ENCODE measurements at regions not wholly inside any gene's neighbourhood (a gene's known extent, or its start where the extent isn't known, plus 50 kb on each side); places are given as distances from the start of the nearest gene placed in this dataset.
"Not testable (repeated sequence)": the region's sequence is repeated elsewhere in the genome, so short reads cannot be mapped to it uniquely, and the experiment has no call there.

DNA sequence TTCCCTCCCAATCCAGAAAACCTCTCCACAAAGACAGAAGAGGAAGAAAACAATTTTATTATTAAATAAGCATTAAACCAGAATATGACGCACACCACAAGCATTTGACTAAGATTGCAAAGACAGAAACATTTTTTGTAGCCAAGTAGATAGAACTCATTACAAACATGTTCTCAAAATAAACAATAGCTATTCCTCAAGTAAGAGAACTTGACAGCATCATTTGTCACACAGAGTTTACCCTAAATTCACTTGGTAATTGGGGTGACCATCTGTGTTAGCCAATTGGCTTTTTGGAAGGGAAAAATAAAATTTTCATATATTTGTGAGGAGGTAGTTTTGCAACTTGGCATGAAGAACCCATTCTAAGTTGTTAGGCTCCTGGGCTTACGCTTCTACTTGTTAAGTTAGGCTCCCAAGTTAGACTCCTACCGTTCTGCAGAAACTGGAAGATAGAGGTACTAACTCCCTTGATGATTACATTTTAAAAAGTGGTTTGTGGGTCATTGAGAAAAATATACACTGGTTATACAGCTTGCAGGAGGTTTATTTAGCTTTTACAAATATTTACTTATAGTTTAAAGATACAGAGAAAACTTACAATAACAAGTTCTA, 618.6 kb upstream of the CNTNAP2 start:
- DNase-seq (ENCODE audit: low spot score): no peak
- intact Hi-C loops (cut with DNase I): no loop called here

DNA sequence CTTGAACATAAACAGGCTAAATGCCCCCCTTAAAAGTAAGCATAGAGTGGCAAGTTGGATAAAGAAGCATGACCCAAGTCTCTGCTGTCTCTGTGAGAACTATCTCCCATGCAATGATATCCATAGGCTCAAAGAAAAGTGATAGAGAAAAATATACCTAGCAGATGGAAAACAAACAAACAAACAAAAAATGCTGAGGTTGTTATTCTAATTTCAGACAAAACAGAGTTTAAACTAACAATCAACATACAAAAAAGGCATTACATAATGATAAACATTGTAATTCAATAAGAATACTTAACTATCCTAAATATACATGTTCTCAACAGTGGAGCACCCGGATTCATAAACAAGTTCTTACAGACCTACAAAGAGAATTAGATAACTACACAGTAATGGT, 626.2 kb upstream of the CNTNAP2 start:
- intact Hi-C loops (cut with DNase I): no loop called here
- DNase-seq (ENCODE audit: low spot score): no peak

DNA sequence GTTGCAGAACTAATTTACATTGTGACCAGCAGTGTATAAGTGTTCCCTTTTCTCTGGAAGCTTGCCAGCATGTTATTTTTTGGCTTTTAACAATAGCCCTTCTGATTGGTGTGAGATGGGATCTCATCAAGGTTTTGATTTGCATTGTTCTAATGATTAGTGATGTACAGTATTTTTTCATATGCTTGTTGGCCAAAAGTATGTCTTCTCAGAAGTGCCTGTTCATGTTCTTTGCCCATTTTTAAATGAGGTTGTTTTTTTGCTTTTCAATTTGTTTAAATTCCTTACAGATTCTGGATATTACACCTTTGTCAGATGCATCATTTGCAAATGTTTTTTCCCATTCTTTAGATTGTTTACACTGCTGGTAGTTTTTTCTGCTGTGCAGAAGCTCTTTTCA, 627.0 kb upstream of the CNTNAP2 start:
- no peak for DNase-seq (ENCODE audit: low spot score)
- intact Hi-C loops (cut with DNase I): no loop called here

DNA sequence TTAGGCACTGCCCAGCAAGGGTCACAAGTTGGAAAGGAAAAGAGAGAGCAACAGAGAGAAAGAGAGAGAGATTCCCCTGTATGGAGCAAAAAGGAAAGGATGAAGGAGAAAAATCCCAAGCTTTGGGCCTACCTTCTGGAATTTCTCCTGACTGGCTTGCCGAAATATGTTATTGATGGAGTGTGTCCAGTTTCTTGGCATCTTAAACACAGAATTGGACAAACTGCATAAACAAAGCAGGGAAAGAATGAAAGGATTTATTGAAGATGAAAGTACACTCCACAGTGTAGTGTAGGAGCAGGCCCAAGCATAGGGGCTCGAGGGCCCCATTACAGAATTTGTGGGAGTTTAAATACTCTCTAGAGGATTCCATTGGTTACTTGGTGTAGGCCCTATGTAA, 627.8 kb upstream of the CNTNAP2 start:
- no peak for DNase-seq (ENCODE audit: low spot score)
- intact Hi-C loops (cut with DNase I): no loop called here

DNA sequence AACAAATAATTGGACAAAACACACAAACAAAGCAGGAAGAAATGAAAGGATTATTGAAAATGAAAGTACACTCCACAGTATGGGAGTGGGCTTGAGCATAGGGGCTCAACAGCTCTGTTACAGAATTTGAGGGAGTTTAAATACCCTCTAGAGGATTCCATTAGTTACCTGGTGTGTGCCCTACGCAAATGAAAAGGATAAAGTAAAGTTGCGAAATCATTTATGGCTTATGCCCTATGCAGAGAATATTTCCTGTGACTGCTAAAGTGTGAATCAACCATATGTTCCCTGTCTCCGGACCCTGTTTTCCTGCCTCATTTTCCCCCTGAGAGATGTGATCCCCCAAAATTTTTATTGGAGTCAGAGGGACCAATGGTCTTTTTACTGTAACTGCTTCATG, 634.6 kb upstream of the CNTNAP2 start:
- intact Hi-C loops (cut with DNase I): no loop called here
- no peak for DNase-seq (ENCODE audit: low spot score)

DNA sequence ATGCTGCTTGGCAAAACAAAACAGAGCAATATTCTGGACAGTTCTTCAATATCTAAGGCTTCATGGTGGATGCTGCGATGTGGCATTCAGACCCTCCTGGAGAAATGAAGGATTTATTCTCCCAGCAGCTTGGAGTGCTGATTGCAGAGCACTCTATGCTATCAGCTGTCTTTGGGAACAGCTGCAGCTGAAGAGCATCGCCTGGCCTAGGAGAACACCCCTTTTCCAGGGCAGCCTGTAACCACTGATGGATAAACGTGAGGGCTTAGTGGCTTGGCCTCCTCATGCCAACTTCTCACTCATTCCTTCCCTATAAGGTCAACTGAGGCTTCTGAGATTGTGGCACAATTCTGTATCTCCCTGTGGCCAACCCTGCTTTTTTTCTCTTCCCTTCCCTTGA, 638.1 kb upstream of the CNTNAP2 start:
- intact Hi-C loops (cut with DNase I): no loop called here
- DNase-seq (ENCODE audit: low spot score): no peak

DNA sequence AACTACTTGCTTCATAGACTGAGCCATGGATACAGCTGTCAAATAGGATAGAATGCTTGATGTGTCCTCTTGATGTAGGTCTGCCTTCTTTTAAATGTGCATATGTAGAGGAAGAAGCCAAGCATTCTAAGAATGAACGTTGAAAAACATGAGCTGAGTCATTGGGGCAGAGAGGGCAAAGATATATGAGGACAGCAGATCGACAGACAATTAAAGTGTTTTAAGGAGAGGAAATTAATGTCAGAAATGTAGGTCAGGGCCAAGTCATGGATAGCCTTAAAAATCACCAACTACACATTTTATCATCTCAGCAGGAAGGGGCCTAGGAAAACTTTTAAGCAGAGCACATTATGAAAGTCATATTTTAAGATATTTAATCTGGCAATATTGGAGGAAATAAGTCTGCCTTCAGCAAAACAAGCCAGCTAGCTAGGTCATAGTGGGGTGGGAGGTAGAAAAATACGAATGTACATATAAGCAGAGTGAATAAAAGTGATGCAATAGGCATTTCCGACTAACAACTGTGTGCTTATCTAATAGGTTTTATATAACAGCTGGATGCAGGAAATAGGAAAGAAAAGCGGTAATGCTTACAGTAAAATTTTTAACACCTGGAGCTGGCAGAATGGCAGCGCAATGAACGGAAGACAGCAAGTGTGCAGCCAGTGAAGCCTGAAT, 638.3 kb upstream of the TPK1 start:
- no peak for DNase-seq (ENCODE audit: low spot score)

DNA sequence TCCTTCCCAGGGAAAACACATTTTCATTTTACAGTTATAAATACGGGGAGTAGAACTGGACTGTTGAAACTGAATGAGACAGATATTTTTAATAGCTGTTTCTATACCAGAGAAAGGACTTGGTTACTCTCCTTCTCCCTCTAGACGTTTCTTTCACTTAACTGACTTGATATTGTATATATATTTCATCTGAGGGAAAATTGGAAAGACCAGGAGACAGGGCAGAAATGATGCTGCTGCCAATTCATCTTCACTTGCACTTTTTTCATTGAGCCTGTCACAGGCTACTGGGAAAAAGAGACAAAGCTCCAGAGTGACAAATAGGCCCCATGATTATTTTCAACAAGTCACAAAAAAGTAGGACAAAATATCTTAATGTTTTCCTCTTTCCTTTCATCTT, 636.0 kb upstream of the TPK1 start:
- intact Hi-C loops (cut with DNase I): no loop called here
- no peak for DNase-seq (ENCODE audit: low spot score)

More for the DNA sequence above, 638.3 kb upstream of the TPK1 start:
- intact Hi-C loops (cut with DNase I): no loop called here

DNA sequence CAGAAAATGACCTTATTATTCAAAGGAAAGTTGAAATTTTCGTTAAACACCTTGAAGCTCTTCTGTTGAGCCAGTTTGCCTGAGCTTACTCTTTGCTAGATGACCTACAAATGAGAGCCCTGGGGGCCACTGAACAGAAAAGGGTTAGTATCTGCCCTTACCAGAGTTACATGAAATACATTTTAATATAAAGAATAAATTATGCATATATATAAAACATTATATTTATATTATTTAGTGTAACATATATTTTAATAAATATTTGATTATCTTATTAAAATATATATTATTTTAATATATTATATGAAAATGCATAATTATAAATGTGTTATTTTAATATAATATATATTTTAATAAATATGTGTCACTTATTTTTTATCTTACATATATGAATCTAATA, 628.4 kb upstream of the TPK1 start:
- no peak for DNase-seq (ENCODE audit: low spot score)
- intact Hi-C loops (cut with DNase I): no loop called here

DNA sequence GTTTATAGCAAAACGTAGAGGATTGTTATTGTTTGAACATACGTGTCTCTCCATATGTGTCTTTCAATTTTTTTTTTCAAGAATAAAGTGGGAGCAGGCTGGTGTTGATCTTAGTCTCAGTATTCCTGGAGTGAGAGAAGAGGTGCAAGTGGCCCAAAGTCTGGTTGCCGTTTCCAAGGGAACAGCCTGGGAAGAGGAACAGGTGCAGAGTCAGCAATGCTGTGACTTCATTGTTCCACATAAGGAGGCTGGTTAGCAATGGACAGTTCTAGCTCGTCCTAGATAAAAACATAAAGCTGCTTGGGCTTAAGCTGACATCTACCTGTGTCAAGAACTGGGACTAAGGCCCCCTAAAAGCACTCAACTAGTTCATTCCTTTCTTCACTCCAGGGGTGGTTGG, 626.6 kb upstream of the TPK1 start:
- no peak for DNase-seq (ENCODE audit: low spot score)
- intact Hi-C loops (cut with DNase I): no loop called here

DNA sequence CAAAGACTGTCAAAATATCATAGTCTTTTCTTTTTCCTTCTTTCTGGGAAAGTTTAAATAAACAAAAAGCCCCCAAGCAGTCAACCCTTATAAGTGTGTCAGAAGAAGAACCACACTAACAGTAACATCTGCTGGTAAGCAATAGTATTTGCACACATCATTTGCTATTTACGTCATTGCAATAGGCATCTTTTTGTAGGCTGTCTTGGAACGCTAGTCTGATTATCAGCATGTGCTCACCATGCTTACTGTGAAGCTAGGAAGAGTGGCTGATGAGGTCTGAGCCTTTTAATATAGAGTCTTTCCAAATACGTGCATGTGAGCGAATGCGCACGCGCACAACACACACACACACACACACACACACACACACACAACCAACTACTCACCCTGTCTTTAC, 599.0 kb upstream of the TPK1 start:
- intact Hi-C loops (cut with DNase I): no loop called here
- DNase-seq (ENCODE audit: low spot score): no peak

DNA sequence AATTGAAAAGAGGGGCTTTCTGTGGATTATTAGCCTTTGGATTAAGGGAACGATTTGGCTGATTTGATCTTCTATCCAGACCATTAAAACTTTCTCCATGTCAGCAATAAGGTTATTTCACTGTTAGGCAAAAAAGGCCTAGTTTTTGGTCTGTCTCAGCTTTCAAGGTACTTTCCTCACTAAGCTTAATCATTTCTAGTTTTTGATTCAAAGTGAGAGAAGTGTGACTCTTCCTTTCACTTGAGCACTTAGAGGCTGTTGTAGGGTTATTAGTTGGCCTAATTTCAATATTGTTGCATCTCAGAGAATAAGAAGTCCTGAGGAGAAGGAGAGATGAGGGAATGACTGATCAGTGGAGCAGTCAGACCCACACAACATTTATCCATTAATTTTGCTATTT, 596.0 kb upstream of the TPK1 start:
- intact Hi-C loops (cut with DNase I): no loop called here
- no peak for DNase-seq (ENCODE audit: low spot score)

DNA sequence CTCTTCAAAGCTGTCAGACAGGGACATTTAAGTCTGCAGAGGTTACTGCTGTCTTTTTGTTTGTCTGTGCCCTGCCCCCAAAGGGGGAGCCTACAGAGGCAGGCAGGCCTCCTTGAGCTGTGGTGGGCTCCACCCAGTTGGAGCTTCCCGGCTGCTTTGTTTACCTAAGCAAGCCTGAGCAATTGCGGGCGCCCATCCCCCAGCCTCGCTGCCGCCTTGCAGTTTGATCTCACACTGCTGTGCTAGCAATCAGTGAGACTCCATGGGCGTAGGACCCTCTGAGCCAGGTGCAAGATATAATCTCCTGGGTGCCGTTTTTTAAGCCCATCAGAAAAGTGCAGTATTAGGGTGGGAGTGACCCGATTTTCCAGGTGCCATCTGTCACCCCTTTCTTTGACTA, 582.6 kb upstream of the TPK1 start:
- DNase-seq (ENCODE audit: low spot score); intact Hi-C loops (cut with DNase I): not testable (repeated sequence)

DNA sequence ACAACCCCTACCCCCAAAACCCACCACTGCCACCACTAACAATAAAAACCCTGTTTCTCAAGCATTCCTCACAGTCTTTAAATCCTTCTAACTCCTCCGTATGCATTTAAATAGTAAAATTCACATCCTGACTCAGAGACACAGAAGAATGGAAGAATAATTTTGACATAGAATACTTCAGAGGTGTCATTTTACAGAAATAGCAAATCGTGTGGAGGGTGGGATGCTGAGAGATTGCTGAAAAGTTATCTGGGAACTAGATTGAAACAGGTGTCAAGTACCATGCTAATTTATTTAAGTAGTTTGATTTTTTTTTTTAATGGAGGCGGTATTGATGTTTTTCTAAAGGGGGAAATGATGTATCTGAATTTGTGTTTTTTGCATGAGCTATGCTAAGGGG, 575.2 kb upstream of the TPK1 start:
- intact Hi-C loops (cut with DNase I): no loop called here
- DNase-seq (ENCODE audit: low spot score): no peak

DNA sequence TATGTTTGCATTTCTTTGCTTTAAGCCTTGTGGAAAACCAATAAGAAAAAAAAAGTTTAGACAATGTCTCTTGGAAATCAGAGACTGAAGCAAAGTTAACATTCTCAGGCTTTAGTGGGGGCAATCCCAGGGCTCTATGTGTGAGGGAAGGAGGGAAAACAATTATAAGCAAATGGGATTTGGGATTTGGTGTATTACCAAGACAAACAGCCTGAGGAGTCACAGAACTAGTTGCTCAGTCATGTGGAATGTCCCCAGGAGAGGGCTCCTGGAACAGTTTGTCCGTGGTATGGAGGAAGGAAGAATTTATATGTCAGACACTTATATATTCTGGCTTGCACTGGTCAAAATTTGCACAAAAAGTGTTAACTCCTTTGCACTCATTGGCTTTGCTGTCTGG, 562.9 kb upstream of the TPK1 start:
- intact Hi-C loops (cut with DNase I): no loop called here
- no peak for DNase-seq (ENCODE audit: low spot score)

DNA sequence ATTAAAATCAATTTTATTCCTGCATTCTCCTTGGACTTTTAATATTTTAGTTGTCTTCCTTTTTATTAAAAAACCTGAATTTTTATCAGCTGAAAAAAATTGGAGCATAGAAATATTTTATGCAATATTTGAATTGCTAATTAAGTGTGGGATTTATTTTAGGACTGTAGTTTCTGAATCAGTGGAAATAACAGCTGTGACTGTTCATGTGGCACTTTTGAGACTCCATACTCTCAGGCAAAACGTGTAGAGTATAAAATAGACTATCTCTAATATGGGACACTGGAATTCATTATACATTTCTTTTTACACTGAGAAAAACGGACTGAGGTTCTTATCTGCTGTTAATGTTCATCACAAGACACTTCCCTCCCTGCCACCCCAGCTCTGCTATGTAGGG, 558.3 kb upstream of the TPK1 start:
- DNase-seq (ENCODE audit: low spot score): no peak
- intact Hi-C loops (cut with DNase I): no loop called here

DNA sequence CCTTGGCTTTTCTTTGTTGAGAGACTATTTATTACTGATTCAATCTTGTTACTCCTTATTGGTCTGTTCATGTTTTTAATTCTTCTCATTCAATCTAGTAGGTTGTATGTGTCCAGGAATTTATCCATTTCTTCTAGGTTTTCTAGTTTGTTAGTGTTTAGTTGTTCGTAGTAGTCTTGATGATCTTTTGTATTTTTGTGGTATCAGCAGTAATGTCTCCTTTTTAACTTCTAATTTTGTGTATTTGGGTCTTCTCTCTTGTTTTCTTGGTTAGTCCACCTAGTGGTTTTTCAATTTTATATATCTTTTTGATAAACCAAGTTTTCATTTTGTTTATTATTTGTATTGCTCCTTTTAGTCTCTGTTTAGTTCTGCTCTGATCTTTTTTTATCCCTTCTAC, 546.9 kb upstream of the TPK1 start:
- no peak for DNase-seq (ENCODE audit: low spot score)
- intact Hi-C loops (cut with DNase I): no loop called here

DNA sequence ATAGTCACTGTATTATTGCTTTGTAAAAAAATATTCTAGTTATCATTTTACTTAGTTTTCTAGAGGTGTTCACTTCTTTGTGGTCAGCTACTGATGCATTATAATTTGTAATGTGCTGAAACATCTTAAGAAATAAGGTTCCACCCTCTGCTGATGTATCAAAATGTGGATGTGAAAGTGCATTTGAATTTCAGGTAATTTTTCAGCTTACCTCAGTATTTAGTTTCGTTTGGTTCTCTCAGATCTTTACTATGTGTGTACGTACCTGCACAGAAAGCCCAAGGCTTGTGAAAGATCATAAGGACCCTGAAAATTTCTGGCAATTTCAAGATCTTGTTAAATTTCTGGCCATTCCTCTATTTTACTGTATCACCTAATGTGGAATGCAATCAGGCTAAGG, 542.3 kb upstream of the TPK1 start:
- intact Hi-C loops (cut with DNase I): no loop called here
- DNase-seq (ENCODE audit: low spot score): no peak

DNA sequence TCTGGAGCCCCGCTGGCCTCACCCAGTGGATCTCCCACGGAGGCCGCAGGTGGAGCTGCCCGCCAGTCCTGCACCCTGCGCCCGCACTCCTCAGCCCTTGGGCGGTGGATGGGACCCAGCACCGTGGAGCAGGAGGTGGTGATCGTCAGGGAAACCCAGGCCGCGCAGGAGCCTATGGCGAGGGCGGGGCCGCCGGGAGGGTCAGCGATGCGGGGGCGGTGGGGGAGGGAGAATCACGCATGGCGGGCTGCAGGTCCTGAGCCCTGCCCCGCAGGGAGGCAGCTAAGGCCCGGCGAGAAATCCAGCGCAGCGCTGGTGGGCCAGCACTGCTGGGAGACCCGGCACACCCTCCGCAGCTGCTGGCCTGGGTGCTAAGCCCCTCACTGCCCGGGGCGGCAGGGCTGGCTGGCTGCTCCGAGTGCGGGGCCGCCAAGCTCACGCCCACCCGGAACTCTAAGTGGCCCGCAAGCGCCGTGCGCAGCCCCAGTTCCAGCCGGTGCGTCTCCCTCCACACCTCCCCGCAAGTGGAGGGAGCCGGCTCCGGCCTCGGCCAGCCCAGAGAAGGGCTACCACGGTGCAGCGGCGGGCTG, 524.8 kb upstream of the TPK1 start:
- intact Hi-C loops (cut with DNase I): no loop called here
- DNase-seq (ENCODE audit: low spot score): no peak

DNA sequence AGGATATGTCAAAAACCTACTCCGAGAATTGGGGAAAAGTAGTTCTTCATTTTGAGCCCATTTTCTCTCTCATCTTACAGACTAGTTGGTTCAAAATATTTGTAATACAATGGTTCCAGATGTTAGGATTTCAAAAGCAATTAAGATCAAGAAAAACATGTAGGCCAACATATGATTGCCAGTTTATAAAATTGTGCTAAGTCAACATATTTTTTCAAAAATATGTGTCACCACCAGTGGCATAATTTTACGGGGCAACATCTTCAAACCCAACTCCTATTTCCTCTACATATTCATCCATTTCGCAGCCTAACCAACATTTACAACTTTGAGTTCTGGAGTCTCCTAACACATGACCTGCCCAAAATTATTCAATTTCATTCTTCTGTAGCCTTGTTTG, 514.5 kb upstream of the TPK1 start:
- intact Hi-C loops (cut with DNase I): no loop called here
- no peak for DNase-seq (ENCODE audit: low spot score)

DNA sequence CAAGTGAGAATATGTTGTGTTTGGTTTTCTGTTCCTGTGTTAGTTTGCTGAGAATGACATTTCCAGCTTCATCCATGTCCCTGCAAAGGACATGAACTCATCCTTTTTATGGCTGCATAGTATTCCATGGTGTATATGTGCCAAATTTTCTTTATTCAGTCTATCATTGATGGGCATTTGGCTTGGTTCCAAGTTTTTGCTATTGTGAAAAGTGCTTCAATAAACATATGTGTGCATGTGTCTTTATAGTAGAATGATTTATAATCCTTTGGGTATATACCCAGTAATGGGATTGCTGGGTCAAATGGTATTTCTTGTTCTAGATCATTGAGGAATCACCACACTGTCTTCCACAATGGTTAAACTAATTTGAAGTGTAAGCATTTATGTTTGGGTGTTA, 513.6 kb upstream of the TPK1 start:
- intact Hi-C loops (cut with DNase I); DNase-seq (ENCODE audit: low spot score): not testable (repeated sequence)

DNA sequence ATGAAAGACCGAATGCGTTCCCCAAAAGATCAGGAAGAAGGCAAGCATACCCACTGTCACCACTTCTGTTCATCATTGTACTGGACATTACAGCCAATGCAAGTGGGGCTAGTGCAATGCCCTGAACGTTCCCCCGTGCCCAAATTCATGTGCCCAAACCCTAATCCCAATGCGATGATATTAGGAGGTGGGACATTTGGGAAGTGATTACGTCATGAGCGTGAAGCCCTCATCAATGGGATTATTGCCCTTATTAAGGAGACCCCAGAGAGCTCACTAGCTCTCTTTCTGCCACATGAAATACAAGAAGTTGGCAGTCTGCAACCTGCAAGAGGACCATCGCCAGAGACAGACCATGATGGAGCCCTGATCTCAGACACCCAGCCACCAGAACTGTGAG, 511.4 kb upstream of the TPK1 start:
- no peak for DNase-seq (ENCODE audit: low spot score)
- intact Hi-C loops (cut with DNase I): no loop called here
